ENCODE measurements at regions not wholly inside any gene's neighbourhood (a gene's known extent, or its start where the extent isn't known, plus 50 kb on each side); places are given as distances from the start of the nearest gene placed in this dataset.

DNA sequence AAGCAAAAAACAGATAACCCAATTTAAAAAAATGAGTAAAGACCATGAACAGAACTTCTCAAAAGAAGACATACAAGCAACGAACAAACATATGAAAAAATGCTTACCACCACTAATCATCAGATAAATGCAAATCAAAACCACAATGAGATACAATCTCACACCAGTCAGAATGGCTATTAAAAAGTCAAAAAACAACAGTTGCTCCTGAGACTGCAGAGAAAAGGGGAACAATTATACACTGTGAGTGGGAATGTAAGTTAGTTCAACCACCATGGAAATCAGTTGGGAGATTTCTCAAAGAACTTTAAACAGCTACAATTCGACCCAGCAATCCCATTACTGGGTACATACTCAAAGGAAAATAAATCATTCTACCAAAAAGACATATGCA, 131.6 kb downstream of the PTGER3 start:
- DNase-seq = no peak
- no peak overlapping the region for H3K4me3 Mint-ChIP-seq
- H3K4me1 Mint-ChIP-seq (ENCODE audit: low read depth) = no peaks in the 10 kb centered on the region
- H3K36me3 Mint-ChIP-seq (ENCODE audit: low read depth) = no peaks in the 10 kb centered on the region
- no peaks in the 10 kb centered on the region for H3K9me3 Mint-ChIP-seq
- intact Hi-C loops (cut with micrococcal nuclease) = no loop called here
- CTCF ChIA-PET = no interaction called here
- no peak overlapping the region for H3K27ac Mint-ChIP-seq
- H3K27me3 Mint-ChIP-seq (ENCODE audit: low read depth) = no peaks in the 10 kb centered on the region

DNA sequence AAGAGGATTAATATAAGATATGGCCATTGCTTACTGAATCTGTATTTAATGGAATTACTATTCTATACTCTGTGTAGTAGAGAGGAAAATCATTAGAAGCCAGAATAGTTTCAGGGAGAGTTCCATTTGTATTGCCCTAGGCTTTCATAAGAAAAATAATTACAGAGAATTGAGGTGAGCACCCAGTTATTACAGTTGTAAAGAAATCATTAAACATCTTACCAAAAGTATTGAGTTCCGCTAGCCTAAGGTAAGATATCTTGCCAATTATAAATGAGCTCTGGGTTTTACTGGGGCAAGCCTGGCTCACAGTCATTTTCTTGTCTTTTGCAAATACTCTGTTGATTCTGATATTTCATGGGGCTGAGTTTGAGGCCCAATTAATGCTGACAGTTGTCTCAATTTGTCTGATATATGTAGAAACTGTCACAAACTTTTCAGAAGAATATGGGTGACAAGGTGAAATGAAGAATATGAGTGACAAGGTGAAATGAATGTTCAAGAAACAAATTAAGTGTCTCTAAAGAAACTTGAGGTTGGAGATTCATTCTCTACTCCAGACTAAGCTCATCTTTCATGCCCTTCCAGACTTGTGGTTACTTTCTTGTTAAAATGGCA, 127.8 kb downstream of the PTGER3 start:
- no peaks in the 10 kb centered on the region for H3K36me3 Mint-ChIP-seq (ENCODE audit: low read depth)
- CTCF ChIA-PET = no interaction called here
- H3K4me3 Mint-ChIP-seq = no peak overlapping the region
- no peak overlapping the region for H3K27ac Mint-ChIP-seq
- H3K4me1 Mint-ChIP-seq (ENCODE audit: low read depth) = no peaks in the 10 kb centered on the region
- H3K9me3 Mint-ChIP-seq = peaks cover 9% of the 10 kb centered on the region
- intact Hi-C loops (cut with micrococcal nuclease) = no loop called here
- DNase-seq = no peak
- no peaks in the 10 kb centered on the region for H3K27me3 Mint-ChIP-seq (ENCODE audit: low read depth)

Data from activated naive CD4-positive, alpha-beta T cell treated with anti-CD3 and anti-CD28 coated beads for 36 hours (primary cell).